HCT116 (cell line): ENCODE measurements at regions not wholly inside any gene's neighbourhood (a gene's known extent, or its start where the extent isn't known, plus 50 kb on each side); places are given as distances from the start of the nearest gene placed in this dataset.

Source experiments
- ATAC-seq: fragments of 200-7000 bp; cut with Tn5 transposase; 2 replicates; pipeline ENCODE4 v1.9.1; 2020; ENCODE audit warnings: mild to moderate bottlenecking, moderate library complexity
- BruUV-seq: library from RNA; stranded (reverse); fragments of 400-500 nt; replicated peaks from 2 replicates; lab custom pipeline; 2021; lab: Mats Ljungman, UMichigan
- CTCF ChIA-PET: fragments of 300-600 bp; sonication (Branson Sonifier 250); formaldehyde crosslinking; loops from one replicate; lab custom pipeline; 2021; ENCODE audit warnings: antibody characterized with exemption; lab: Charles Lee
- POLR2A ChIA-PET: fragments of 300-600, 350-600 bp; sonication (Branson Sonifier 250); formaldehyde crosslinking; loops from one replicate; lab custom pipeline; 2021; ENCODE audit warnings: antibody characterized with exemption; lab: Charles Lee
- RAD21 ChIA-PET, 2 experiments: fragments of 300-600 bp; sonication (Branson Sonifier 250); formaldehyde crosslinking; loops; one replicate each; lab custom pipeline; 2023; ENCODE audit warnings: low total read pairs in 2 of 2; ENCODE audit not compliant: uncharacterized antibody in 2 of 2, unreplicated experiment in 2 of 2, low non-redundant PET in 1 of 2; lab: Charles Lee
- DNase-seq: peaks from one replicate; pipeline ENCODE4 v3.0.0-alpha.2; 2010; ENCODE audit warnings: low read depth, low spot score
- H2AFZ ChIP-seq: fragments of 200-600 bp; shearing (Covaris generic), sonication (generic); 2 replicates; pipeline ENCODE4 v1.6.1; 2017; ENCODE audit warnings: low read depth, mixed run types, mixed read lengths, antibody characterized with exemption, low read length; ENCODE audit not compliant: poor library complexity, severe bottlenecking
- H3K27ac ChIP-seq: 2 replicates; pipeline ENCODE4 v1.5.1; 2012; ENCODE audit warnings: low read depth, low read length
- H3K27me3 ChIP-seq: fragments of 200-600 bp; sonication (generic); 2 replicates; pipeline ENCODE4 v1.6.1; 2016; ENCODE audit warnings: mixed run types, low read length, mixed read lengths; ENCODE audit not compliant: insufficient read depth
- H3K36me3 ChIP-seq, 2 experiments: fragments of 200-500 bp in 1 of 2; fragments of 200-600 bp in 1 of 2; sonication (Bioruptor generic) in 1 of 2; sonication (generic) in 1 of 2; 2 replicates each; pipeline versions ENCODE4 v1.5.1 to v1.6.1; 2014 to 2016; ENCODE audit warnings: low read length in 2 of 2, inconsistent platforms in 1 of 2, mixed read lengths in 1 of 2, mixed run types in 1 of 2; ENCODE audit not compliant: insufficient read depth in 2 of 2, control insufficient read depth in 1 of 2
- H3K4me1 ChIP-seq, 2 experiments: fragments of 200-600 bp in 1 of 2; sonication (generic) in 1 of 2; 2 replicates each; pipeline versions ENCODE4 v1.5.1 to v1.6.1; 2012 to 2017; ENCODE audit warnings: low read length in 2 of 2, inconsistent platforms in 1 of 2, mild to moderate bottlenecking in 1 of 2, mixed read lengths in 1 of 2, mixed run types in 1 of 2, moderate library complexity in 1 of 2; ENCODE audit not compliant: insufficient read depth in 2 of 2, control insufficient read depth in 1 of 2
- H3K4me2 ChIP-seq: fragments of 200-600 bp; sonication (generic); 2 replicates; pipeline ENCODE4 v1.6.1; 2017; ENCODE audit warnings: mixed run types, low read length, mixed read lengths
- H3K4me3 ChIP-seq, 2 experiments: fragments of 200-600 bp in 1 of 2; sonication (generic) in 1 of 2; replicated peaks in 1 of 2; 2 replicates each; pipeline ENCODE4 v1.5.1; 2011 to 2016; ENCODE audit warnings: low read length in 2 of 2, control low read depth in 1 of 2, low read depth in 1 of 2, mild to moderate bottlenecking in 1 of 2, mixed read lengths in 1 of 2, mixed run types in 1 of 2
- H3K79me2 ChIP-seq: fragments of 200-600 bp; sonication (generic); 2 replicates; pipeline ENCODE4 v1.6.1; 2017; ENCODE audit warnings: mild to moderate bottlenecking, mixed run types, low read length, moderate library complexity, mixed read lengths; ENCODE audit not compliant: insufficient read depth
- H3K9ac ChIP-seq: fragments of 200-600 bp; sonication (generic); 2 replicates; pipeline ENCODE4 v1.6.1; 2016; ENCODE audit warnings: low read length, mixed read lengths
- H3K9me2 ChIP-seq: fragments of 200-600 bp; sonication (generic), shearing (Covaris generic); 2 replicates; pipeline ENCODE4 v1.6.1; 2017; ENCODE audit warnings: mixed run types, mild to moderate bottlenecking, moderate library complexity; ENCODE audit not compliant: insufficient read depth
- H3K9me3 ChIP-seq, 2 experiments: fragments of 200-500 bp in 1 of 2; fragments of 200-600 bp in 1 of 2; sonication (Bioruptor generic) in 1 of 2; sonication (generic) in 1 of 2; 2 replicates each; pipeline ENCODE4 v1.6.1; 2014 to 2017; ENCODE audit warnings: low read length in 2 of 2, mixed read lengths in 2 of 2, inconsistent platforms in 1 of 2, low read depth in 1 of 2, mild to moderate bottlenecking in 1 of 2, mixed run types in 1 of 2, moderate library complexity in 1 of 2; ENCODE audit not compliant: control insufficient read depth in 1 of 2, insufficient read depth in 1 of 2
- H4K20me1 ChIP-seq: fragments of 200-600 bp; sonication (generic), shearing (Covaris generic); 2 replicates; pipeline ENCODE4 v1.6.1; 2017; ENCODE audit warnings: mixed run types, mild to moderate bottlenecking, moderate library complexity; ENCODE audit not compliant: insufficient read depth
- RAD21 ChIP-seq: IDR thresholded peaks from 2 replicates; pipeline ENCODE4 v1.6.1; 2012; ENCODE audit warnings: low read depth, mild to moderate bottlenecking
- ZBTB33 ChIP-seq: IDR thresholded peaks from 2 replicates; pipeline ENCODE4 v1.6.1; 2011; ENCODE audit warnings: mild to moderate bottlenecking, low read length, moderate library complexity; ENCODE audit not compliant: insufficient replicate concordance; ENCODE audit errors: extremely low read depth
- intact Hi-C: fragments of 100-400 bp; cut with micrococcal nuclease; formaldehyde crosslinking; loops from 2 replicates; pipeline ENCODE4 v1.10.0; 2022
- TF ChIP-seq, protein P1 (sequence below), 3 experiments: fragments of 200-600 bp in 1 of 3; sonication (generic) in 1 of 3; IDR thresholded peaks in 2 of 3; conservative IDR thresholded peaks in 1 of 3; 2 replicates each; pipeline ENCODE4 v1.5.1; 2012 to 2017; ENCODE audit warnings: low read depth in 2 of 3, low read length in 2 of 3, antibody characterized with exemption in 1 of 3, borderline replicate concordance in 1 of 3, control low read depth in 1 of 3, mild to moderate bottlenecking in 1 of 3, mixed read lengths in 1 of 3, mixed run types in 1 of 3, moderate library complexity in 1 of 3; ENCODE audit not compliant: insufficient read depth in 1 of 3

DNA sequence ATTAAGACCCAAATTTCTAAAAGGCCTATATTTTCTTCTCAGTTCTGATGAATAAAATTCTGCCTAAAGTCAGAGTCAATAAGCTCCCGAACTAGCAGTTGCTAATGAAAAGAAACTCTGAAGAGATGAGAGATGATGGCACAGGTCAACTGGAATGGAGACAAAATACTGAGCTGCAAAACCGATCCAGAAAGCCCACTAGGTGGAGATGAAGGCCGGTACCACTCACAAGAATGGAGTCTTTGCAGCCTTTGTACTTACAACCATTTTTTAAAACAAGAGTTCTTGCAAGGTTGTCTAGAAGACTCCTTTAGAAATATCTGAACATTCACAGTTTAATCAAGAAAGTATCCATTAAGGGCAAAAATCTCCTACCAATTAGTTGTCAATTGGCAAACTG is 119.9 kb upstream of the TJP1 start:
- Histone ChIP-seq H3K9me2 (no peaks in the 10 kb centered on the region), H3K4me2 (no peak overlapping the region), H3K9ac (no peak overlapping the region), H3K79me2 (no peaks in the 10 kb centered on the region), H3K4me1 (peaks cover 0 to 20% of the 10 kb centered on the region in 2 experiments; a peak in 2 of 4 replicates), H4K20me1 (no peaks in the 10 kb centered on the region), H3K27me3 (no peaks in the 10 kb centered on the region), H3K27ac (no peak overlapping the region), H2AFZ (no peak overlapping the region), H3K36me3 (no peaks in the 10 kb centered on the region), H3K4me3 (no peak overlapping the region), H3K9me3 (no peaks in the 10 kb centered on the region)
- no TSS peak for BruUV-seq
- no peak for TF ChIP-seq ZBTB33
- TF ChIP-seq, protein P1, sequence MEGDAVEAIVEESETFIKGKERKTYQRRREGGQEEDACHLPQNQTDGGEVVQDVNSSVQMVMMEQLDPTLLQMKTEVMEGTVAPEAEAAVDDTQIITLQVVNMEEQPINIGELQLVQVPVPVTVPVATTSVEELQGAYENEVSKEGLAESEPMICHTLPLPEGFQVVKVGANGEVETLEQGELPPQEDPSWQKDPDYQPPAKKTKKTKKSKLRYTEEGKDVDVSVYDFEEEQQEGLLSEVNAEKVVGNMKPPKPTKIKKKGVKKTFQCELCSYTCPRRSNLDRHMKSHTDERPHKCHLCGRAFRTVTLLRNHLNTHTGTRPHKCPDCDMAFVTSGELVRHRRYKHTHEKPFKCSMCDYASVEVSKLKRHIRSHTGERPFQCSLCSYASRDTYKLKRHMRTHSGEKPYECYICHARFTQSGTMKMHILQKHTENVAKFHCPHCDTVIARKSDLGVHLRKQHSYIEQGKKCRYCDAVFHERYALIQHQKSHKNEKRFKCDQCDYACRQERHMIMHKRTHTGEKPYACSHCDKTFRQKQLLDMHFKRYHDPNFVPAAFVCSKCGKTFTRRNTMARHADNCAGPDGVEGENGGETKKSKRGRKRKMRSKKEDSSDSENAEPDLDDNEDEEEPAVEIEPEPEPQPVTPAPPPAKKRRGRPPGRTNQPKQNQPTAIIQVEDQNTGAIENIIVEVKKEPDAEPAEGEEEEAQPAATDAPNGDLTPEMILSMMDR (IDR thresholded peaks at IDR 0.05 in 2 of 3, conservative IDR thresholded peaks at IDR 0.05 in 1 of 3; ENCODE audit: borderline replicate concordance in 1 of 3, insufficient read depth in 1 of 3, low read depth in 2 of 3, low read length in 2 of 3), result peak; percentile 8 to 41 (median 35); a peak in 5 of 6 replicates
- TF ChIP-seq RAD21, result peak; percentile 28; the same call in 1 of the 2 replicates
- ChIA-PET RAD21 (no interaction called here), CTCF (interaction anchor here (0.8 to 2.2 kb wide), 4 partner anchors 17 to 240 kb away, joined by 3 to 11 read pairs (median 8); no protein-coding TSS in a partner anchor), POLR2A (no interaction called here)
- no peak for DNase-seq
- peak; percentile 68 for ATAC-seq
- intact Hi-C loops, result no loop called here
